NT2/D1 (cell line): ENCODE measurements at regions not wholly inside any gene's neighbourhood (a gene's known extent, or its start where the extent isn't known, plus 50 kb on each side); places are given as distances from the start of the nearest gene placed in this dataset.

Experiments
- SUZ12 ChIP-seq: IDR thresholded peaks from 2 replicates; pipeline ENCODE4 v1.6.1; 2011; ENCODE audit not compliant: insufficient read length, insufficient read depth; ENCODE audit errors: extremely low read depth
- ZNF274 ChIP-seq: IDR thresholded peaks from 2 replicates; pipeline ENCODE4 v1.6.1; 2011; ENCODE audit warnings: mild to moderate bottlenecking, low read depth, low read length

DNA sequence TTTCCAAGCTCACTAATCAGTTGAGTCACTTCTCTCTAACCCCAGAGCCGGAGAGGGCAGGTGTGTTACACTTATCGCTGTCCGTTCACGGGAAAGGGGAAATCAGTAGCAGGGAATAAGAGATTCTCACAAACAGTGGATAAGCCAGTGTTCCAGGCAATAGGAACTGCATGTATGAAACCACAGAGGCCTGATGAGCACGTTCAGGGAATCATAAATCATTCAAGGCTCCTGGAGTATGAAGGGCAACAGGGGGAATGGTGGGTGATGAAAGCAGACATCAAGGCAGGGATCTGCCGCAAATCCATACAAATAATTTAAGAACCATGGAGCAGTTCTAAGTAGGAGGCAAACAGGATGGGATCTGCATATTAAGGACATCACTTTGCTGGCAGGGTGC lies 59.1 kb upstream of the ADGRG2 start:
- TF ChIP-seq ZNF274 (no peak), SUZ12 (no peak)
